Activated B cell treated with CpG ODN at 0.5 μM for 24 hours (primary cell): ENCODE measurements at regions not wholly inside any gene's neighbourhood (a gene's known extent, or its start where the extent isn't known, plus 50 kb on each side); places are given as distances from the start of the nearest gene placed in this dataset.

Experiments used
- ATAC-seq: fragments of 200-7000 bp; cut with Tn5 transposase; one replicate; pipeline ENCODE4 v1.10.0; 2021; ENCODE audit warnings: low read depth, mild to moderate bottlenecking, moderate library complexity
- CTCF ChIA-PET: fragments of 350-600 bp; sonication (Branson Sonifier 250); formaldehyde crosslinking; loops from one replicate; lab custom pipeline; 2021; ENCODE audit warnings: antibody characterized with exemption; lab: Charles Lee
- POLR2A ChIA-PET: fragments of 350-600 bp; sonication (Branson Sonifier 250); formaldehyde crosslinking; loops from one replicate; lab custom pipeline; 2021; ENCODE audit warnings: antibody characterized with exemption; lab: Charles Lee
- DNase-seq: peaks from one replicate; pipeline ENCODE4 v3.0.0; 2022
- H3K27ac Mint-ChIP-seq: one replicate; pipeline ENCODE4 v1.8.0; 2020; ENCODE audit warnings: mixed read lengths
- H3K27me3 Mint-ChIP-seq: one replicate; pipeline ENCODE4 v1.8.0; 2021; ENCODE audit warnings: mixed read lengths
- H3K36me3 Mint-ChIP-seq: one replicate; pipeline ENCODE4 v1.8.0; 2021; ENCODE audit warnings: low read depth, mixed read lengths
- H3K4me1 Mint-ChIP-seq: one replicate; pipeline ENCODE4 v1.8.0; 2021; ENCODE audit warnings: mixed read lengths
- H3K4me3 Mint-ChIP-seq: one replicate; pipeline ENCODE4 v1.8.0; 2020; ENCODE audit warnings: mild to moderate bottlenecking, mixed read lengths
- H3K9me3 Mint-ChIP-seq: one replicate; pipeline ENCODE4 v1.8.0; 2020; ENCODE audit warnings: mixed read lengths
- CTCF ChIP-seq: fragments of 200-600 bp; IDR thresholded peaks from one replicate; pipeline ENCODE4 v1.8.0; 2022; ENCODE audit warnings: antibody characterized with exemption, mild to moderate bottlenecking
- intact Hi-C: fragments of 100-400 bp; cut with micrococcal nuclease; formaldehyde crosslinking; loops from one replicate; pipeline ENCODE4 v1.15.1; 2024

GRCh38 chr12:89081719-89082369 lies 270.5 kb downstream of the DUSP6 start:
- DNase-seq: no peak

GRCh38 chr12:89080793-89081465 lies 271.4 kb downstream of the DUSP6 start:
- Mint-ChIP-seq H3K36me3 (no peaks in the 10 kb centered on the region), H3K27ac (no peak overlapping the region), H3K27me3 (no peaks in the 10 kb centered on the region), H3K9me3 (no peaks in the 10 kb centered on the region), H3K4me3 (no peak overlapping the region), H3K4me1 (no peaks in the 10 kb centered on the region)
- CTCF ChIA-PET: no interaction called here
- ATAC-seq: no peak
- DNase-seq: no peak
- intact Hi-C loops: no loop called here
- TF ChIP-seq CTCF: no peak
- POLR2A ChIA-PET: no interaction called here

More at GRCh38 chr12:89081719-89082369, 270.5 kb downstream of the DUSP6 start:
- H3K27me3 Mint-ChIP-seq: peaks cover 3% of the 10 kb centered on the region
- intact Hi-C loops: no loop called here
- TF ChIP-seq CTCF: no peak
- H3K27ac Mint-ChIP-seq: no peak overlapping the region
- H3K4me1 Mint-ChIP-seq: no peaks in the 10 kb centered on the region
- no peaks in the 10 kb centered on the region for H3K36me3 Mint-ChIP-seq
- ChIA-PET POLR2A (no interaction called here), CTCF (no interaction called here)
- ATAC-seq: no peak
- H3K4me3 Mint-ChIP-seq: no peak overlapping the region
- no peaks in the 10 kb centered on the region for H3K9me3 Mint-ChIP-seq

- H3K27me3 Mint-ChIP-seq: no peaks in the 10 kb centered on the region
- H3K9me3 Mint-ChIP-seq: no peaks in the 10 kb centered on the region
- H3K4me1 Mint-ChIP-seq: no peaks in the 10 kb centered on the region
- DNase-seq (no peak), ATAC-seq (no peak)
- POLR2A ChIA-PET: no interaction called here
- no peak overlapping the region for H3K4me3 Mint-ChIP-seq
- CTCF ChIA-PET: no interaction called here
- no peak for TF ChIP-seq CTCF
- no peaks in the 10 kb centered on the region for H3K36me3 Mint-ChIP-seq
- no peak overlapping the region for H3K27ac Mint-ChIP-seq
- intact Hi-C loops: no loop called here
Measured at GRCh38 chr12:89075880-89076540, 276.3 kb downstream of the DUSP6 start.

- intact Hi-C loops: no loop called here
Measured at GRCh38 chr12:89073659-89074058, 278.6 kb downstream of the DUSP6 start.

More at GRCh38 chr12:89073659-89074058, 278.6 kb downstream of the DUSP6 start:
- ATAC-seq (no peak), DNase-seq (no peak)
- no peak overlapping the region for H3K4me3 Mint-ChIP-seq
- no peaks in the 10 kb centered on the region for H3K4me1 Mint-ChIP-seq
- no peaks in the 10 kb centered on the region for H3K9me3 Mint-ChIP-seq
- no peak for TF ChIP-seq CTCF
- no peaks in the 10 kb centered on the region for H3K36me3 Mint-ChIP-seq
- ChIA-PET POLR2A (interaction anchor here (0.6 kb wide), 1 partner anchor 436 kb away, joined by 3 read pairs; no protein-coding TSS in a partner anchor), CTCF (no interaction called here)
- no peak overlapping the region for H3K27ac Mint-ChIP-seq
- H3K27me3 Mint-ChIP-seq: no peaks in the 10 kb centered on the region
